GM12872 (cell line): ENCODE measurements at regions not wholly inside any gene's neighbourhood (a gene's known extent, or its start where the extent isn't known, plus 50 kb on each side); places are given as distances from the start of the nearest gene placed in this dataset.

Experiments used
- CTCF ChIP-seq: IDR thresholded peaks from 3 replicates; pipeline ENCODE4 v1.5.1; 2011; ENCODE audit warnings: low read depth, mild to moderate bottlenecking, low read length, moderate library complexity; ENCODE audit not compliant: insufficient read depth

DNA sequence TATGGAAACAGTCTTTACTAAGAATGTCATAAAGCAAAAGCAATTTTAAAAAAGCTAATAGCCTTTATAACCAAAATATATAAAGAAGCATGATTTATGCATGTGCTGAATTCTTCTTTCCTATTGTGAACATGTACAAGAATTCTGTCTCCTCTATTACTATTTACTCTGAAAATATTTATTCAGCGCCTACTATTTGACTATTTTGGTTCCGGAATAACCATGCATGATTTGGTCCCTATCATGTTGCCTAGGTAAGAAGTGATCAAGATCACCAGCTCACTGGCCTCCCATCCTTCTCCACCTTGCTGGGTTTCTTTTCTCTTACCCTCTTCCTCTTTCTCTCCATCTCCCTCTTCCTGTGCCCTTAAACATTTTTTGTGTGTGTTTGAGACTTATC lies 443.8 kb downstream of the SH3GL2 start:
- TF ChIP-seq CTCF: no peak

GRCh38 chr9:18023332-18023731 lies 444.5 kb downstream of the SH3GL2 start:
- TF ChIP-seq CTCF: no peak

- TF ChIP-seq CTCF: no peak
Observed at GRCh38 chr9:18032636-18033035, 441.3 kb upstream of the ADAMTSL1 start.

DNA sequence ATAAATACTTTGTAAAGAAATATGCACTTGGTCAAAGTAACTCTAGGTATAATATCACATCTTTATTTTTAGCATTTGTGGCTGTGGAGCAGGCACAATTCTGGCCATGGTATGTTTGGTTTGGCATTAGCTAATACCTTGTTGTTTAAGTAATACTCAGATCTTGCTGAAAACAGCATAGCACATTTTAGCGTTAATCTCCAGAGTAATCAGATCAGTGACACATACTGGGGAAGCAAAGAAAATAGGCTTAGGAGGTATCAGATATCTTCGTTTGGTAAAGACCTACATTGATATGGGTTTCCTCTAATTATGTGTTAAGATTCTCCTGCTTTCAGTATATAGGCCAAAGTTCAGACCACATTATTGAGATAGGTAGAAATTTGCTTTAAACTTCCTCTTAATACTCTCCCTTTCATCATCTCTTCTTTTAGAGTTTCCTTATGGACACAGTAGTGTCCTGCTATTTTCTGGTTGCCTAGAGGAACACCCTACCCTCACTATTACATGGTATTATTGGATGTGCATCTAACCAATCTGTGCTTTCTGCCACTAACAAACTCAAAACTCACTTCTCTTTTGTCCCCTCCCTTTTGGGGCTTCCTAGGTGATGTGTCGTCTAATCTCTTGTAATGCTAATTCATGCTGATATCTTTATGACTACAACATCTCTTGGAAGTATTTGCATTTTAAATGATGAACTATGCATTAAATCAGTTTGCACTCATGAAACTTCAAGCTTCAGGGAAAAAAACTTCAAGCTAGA lies 437.3 kb upstream of the ADAMTSL1 start:
- TF ChIP-seq CTCF: no peak

DNA sequence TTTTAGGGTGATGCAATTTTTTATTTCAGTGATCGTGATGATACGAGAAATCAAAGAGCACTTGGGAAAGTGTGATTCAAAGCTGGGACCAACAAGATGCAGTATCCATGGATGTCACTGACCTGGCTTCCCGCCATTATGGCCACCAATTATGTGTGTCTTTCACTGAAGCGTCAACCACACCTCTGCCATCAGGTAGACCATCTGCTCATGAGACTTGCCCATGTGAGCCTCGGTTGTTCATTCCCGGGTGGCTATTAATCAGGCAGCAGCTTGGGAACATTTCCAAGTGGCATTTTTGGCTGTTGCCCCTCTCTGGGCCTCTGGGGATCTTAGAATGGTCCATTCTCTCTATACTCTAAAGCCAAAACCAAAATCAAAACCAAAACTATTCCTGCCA lies 436.0 kb upstream of the ADAMTSL1 start:
- TF ChIP-seq CTCF: no peak

DNA sequence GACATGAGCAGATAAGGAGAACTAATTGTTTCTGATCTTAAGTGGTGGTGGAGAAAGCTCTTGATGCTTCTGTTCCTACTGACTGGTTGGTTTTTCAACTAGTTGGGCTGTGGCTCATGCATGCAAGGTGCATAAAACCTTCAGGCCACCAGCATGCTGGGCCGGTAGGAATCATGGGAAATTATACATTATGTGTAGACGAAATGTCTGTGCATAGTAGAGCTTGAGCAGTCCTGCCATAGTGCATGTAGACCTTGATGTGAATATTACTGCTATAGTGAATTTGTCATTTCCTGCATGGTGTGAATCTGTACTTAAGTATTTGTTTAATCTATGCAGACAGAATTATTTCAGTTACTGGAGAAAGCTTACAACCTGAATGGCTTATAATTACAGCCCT lies 433.6 kb upstream of the ADAMTSL1 start:
- TF ChIP-seq CTCF: no peak

- no peak for TF ChIP-seq CTCF
Observed at GRCh38 chr9:18043978-18044377, 430.0 kb upstream of the ADAMTSL1 start.
